HPDE6-E6E7 (cell line): ENCODE measurements at regions not wholly inside any gene's neighbourhood (a gene's known extent, or its start where the extent isn't known, plus 50 kb on each side); places are given as distances from the start of the nearest gene placed in this dataset.

ENCODE experiments used
- DNase-seq: peaks from one replicate; pipeline ENCODE4 v3.0.0; 2011; ENCODE audit warnings: missing footprints; ENCODE audit errors: extremely low spot score

DNA sequence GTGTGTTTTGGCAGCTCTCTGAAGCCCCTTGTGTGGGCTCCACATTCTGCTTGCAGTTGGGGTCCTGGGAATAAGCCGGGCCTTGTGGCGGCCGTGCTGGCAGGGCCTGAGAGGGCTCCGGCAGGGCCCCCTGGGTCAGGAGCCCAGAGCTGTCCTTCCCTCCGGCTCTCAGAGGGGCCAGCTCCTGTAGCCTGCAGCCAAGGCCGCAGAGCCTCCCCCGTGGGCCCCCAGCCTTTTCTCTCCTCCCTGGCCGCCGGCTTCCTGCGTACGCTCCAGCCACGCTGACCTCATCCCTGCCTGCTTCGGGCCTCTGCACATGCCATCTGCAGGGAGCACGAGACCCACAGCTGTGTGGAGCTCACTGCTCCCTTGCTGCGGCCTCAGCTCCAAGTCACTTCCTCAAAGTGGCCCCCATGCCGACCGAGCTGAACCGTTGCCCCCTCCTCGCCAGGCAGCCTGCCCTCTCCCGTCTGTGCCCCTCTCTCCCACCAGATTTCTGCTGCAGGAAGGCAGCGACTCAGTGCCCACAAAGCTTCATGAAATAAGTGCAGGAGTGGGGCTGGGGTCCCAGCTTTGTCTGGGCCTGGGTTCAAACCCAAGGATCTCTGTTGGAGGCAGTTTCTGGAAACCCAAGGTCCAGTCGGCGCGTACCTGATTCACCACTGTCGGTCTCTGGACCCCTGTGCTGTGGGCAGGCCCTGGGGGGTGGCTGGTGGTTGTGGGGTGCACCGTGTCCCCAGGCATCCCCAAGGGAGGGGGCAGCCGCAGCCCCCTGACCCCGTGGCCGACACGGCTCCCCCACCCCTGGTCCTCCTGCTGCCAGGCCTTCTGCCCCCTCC is 57.1 kb upstream of the NKX1-1 start:
- DNase-seq, result no peak

GRCh38 chr4:1462768-1463075 is 56.5 kb upstream of the NKX1-1 start:
- DNase-seq, result no peak

DNA sequence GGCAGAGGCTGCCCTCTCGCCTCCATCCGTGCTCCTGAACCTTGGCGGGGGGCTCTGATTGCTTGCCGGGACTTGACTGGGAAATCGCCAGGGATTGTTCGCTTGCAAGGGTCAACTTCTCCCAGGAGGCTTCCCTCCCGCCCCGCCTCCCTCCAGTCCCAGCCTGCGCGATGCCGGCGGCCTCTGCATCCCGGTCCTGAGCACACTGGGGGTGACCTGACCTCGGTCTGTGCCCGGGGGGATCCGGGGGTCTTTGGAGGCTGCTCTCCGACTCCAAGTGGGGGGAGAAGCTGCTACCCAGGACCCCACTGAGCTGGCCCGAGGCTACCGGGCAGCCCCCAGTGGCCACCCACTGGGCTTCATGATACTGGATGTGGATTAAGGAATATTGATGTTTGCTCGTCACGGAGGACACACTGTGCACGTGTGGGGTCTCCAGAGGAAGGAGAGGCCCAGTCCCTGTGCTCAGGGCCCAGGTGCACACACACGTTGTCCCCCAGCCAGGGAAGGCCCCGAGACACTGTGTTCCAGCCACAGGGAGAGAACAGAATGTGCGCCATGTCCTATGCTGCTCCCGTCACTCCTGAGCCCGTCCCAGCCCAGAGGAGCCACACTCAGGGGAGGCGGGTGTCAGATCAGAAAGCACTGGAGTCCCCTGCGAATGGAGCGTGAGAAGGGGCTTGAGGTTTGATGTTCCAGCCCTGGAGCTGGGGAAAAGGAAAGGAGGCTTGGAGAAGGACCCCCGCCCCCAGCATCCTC is 55.9 kb upstream of the NKX1-1 start:
- no peak for DNase-seq

DNA sequence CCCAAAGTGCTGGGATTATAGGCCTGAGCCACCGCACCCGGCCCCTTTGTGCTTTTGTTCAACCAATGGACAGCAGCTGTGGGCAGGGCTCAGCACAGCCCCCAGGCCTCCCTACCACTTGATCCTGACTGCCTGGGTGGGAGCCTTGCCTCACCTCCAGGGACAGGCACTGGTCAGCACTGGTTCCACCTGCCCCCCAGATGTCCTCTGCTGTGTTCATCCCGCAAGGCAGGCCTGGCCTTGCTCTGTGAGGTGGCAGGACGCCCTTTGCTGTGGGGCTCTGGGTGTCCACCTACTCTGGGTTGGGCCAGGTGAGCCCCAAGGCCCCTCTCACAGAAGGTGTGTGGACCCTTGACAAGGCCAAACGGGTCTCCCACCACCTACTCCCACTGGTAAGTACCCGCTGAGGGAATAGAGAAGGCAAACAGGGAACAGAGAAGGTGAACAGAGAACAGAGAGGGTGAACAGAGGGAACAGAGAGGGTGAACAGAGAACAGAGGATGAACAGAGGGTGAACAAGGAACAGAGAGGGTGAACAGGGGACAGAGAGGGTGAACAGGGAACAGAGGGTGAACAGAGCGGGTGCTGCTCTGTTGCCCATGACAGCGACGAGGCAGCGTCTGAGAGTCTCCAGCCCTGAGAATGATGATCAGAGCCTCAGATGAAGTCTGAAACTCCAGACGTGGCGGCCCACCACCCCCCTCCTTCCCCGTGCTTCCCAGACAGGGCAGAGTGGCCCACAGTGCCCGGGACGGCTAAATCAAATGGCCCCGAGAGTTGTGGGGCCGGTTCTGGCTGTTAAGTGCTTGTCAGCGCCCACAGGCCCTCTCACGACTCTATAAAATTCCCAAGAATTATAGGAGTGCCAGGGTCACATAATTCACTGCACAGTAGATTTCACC is 55.0 kb upstream of the NKX1-1 start:
- DNase-seq, result no peak

GRCh38 chr4:1459722-1460511 is 53.7 kb upstream of the NKX1-1 start:
- no peak for DNase-seq

DNA sequence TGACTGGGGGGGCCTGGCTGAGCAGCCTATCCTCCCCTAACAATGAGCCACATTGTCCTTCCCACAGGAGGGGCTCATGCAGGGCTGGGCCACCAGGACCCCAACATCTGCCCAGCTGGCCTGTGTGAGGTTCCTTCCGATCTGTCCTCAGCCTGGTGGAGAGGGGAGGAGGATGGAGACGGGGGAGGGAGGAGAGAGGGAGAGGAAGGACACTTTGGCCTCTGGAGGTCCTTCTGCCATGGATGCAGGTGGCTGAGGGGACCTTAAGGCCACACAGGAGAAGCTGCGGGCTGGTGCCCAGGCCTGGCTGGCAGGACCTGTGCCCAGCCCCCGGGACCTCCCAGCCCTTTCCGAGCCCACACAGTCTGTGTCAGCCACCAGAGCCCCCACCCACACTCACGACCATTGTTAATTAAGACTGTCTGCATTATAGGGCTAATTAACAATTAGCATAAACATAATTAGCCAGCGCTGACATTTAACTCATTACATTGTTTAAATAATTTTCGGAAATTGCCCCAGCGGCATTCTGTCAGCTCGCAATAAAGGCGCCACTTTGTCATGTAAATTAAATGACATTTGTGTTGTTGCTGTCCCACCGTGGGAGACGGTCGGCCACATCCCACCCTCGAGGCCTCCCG is 53.0 kb upstream of the NKX1-1 start:
- no peak for DNase-seq

- DNase-seq, result no peak
Measured at GRCh38 chr4:1458581-1458980, 52.3 kb upstream of the NKX1-1 start.
